PC-3 (cell line): ENCODE measurements at regions not wholly inside any gene's neighbourhood (a gene's known extent, or its start where the extent isn't known, plus 50 kb on each side); places are given as distances from the start of the nearest gene placed in this dataset.

Source experiments
- EZH2 ChIP-seq: fragments of 300-600 bp; sonication (generic); IDR thresholded peaks from one replicate; pipeline ENCODE4 v1.6.1; 2017; ENCODE audit warnings: antibody characterized with exemption, mild to moderate bottlenecking, low read length; ENCODE audit not compliant: unreplicated experiment
- EZH2phosphoT487 ChIP-seq: fragments of 300-600 bp; sonication (generic); IDR thresholded peaks from 2 replicates; pipeline ENCODE4 v1.6.1; 2018; ENCODE audit warnings: mild to moderate bottlenecking, antibody characterized with exemption, low read length, borderline replicate concordance
- TF ChIP-seq, protein P1 (sequence below): fragments of 300-600 bp; sonication (generic); conservative IDR thresholded peaks from 2 replicates; pipeline ENCODE4 v1.5.1; 2017; ENCODE audit warnings: antibody characterized with exemption, low read depth, mild to moderate bottlenecking, low read length

DNA sequence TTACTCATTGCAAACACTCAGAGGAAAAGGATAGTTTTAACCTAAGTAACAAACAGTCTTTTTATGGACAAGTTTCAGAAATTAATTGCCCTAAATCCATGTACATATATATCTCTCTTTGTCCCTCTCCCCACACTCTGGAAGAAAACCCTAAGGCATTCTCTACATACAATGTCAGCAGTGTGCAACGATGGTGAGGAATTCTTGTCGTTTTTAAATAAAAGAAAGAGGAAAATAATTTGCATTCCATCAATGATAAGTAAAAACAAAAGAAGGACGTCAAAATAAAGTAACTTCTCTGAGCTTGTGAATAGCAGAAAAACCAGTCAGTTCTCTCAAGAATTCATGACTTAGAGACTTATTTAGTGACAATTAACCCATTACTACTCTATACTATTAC, 550.5 kb upstream of the DIPK2B start:
- TF ChIP-seq, protein P1, sequence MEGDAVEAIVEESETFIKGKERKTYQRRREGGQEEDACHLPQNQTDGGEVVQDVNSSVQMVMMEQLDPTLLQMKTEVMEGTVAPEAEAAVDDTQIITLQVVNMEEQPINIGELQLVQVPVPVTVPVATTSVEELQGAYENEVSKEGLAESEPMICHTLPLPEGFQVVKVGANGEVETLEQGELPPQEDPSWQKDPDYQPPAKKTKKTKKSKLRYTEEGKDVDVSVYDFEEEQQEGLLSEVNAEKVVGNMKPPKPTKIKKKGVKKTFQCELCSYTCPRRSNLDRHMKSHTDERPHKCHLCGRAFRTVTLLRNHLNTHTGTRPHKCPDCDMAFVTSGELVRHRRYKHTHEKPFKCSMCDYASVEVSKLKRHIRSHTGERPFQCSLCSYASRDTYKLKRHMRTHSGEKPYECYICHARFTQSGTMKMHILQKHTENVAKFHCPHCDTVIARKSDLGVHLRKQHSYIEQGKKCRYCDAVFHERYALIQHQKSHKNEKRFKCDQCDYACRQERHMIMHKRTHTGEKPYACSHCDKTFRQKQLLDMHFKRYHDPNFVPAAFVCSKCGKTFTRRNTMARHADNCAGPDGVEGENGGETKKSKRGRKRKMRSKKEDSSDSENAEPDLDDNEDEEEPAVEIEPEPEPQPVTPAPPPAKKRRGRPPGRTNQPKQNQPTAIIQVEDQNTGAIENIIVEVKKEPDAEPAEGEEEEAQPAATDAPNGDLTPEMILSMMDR: no peak
- TF ChIP-seq EZH2phosphoT487 (no peak), EZH2 (no peak)
